ENCODE measurements at regions not wholly inside any gene's neighbourhood (a gene's known extent, or its start where the extent isn't known, plus 50 kb on each side); places are given as distances from the start of the nearest gene placed in this dataset.
"Not testable (repeated sequence)": the region's sequence is repeated elsewhere in the genome, so short reads cannot be mapped to it uniquely, and the experiment has no call there.

GRCh38 chr21:17295997-17296396 is 216.8 kb upstream of the CXADR start:
- DNase-seq (ENCODE audit: low read depth, low spot score), result no peak
- in situ Hi-C loops (cut with HindIII; ENCODE audit: low pct_unique_long_range_greater_than_20kb, low sequenced_read_pairs), result no loop called here

GRCh38 chr21:17299576-17299975 is 213.3 kb upstream of the CXADR start:
- in situ Hi-C loops (cut with HindIII; ENCODE audit: low pct_unique_long_range_greater_than_20kb, low sequenced_read_pairs), result not testable (repeated sequence)

GRCh38 chr21:17327715-17328114 is 185.1 kb upstream of the CXADR start:
- DNase-seq (ENCODE audit: low read depth, low spot score); in situ Hi-C loops (cut with HindIII; ENCODE audit: low pct_unique_long_range_greater_than_20kb, low sequenced_read_pairs): not testable (repeated sequence)

More at GRCh38 chr21:17299576-17299975, 213.3 kb upstream of the CXADR start:
- not testable (repeated sequence) for DNase-seq (ENCODE audit: low read depth, low spot score)

GRCh38 chr21:17334484-17334883 is 178.4 kb upstream of the CXADR start:
- in situ Hi-C loops (cut with HindIII; ENCODE audit: low pct_unique_long_range_greater_than_20kb, low sequenced_read_pairs), result no loop called here
- DNase-seq (ENCODE audit: low read depth, low spot score), result no peak

- no peak for DNase-seq (ENCODE audit: low read depth, low spot score)
- in situ Hi-C loops (cut with HindIII; ENCODE audit: low pct_unique_long_range_greater_than_20kb, low sequenced_read_pairs), result no loop called here
These were observed 172.8 kb upstream of the CXADR start for GRCh38 chr21:17340081-17340480.

GRCh38 chr21:17343055-17343454 is 169.8 kb upstream of the CXADR start:
- DNase-seq (ENCODE audit: low read depth, low spot score), result peak; percentile 30
- in situ Hi-C loops (cut with HindIII; ENCODE audit: low pct_unique_long_range_greater_than_20kb, low sequenced_read_pairs), result no loop called here

- in situ Hi-C loops (cut with HindIII; ENCODE audit: low pct_unique_long_range_greater_than_20kb, low sequenced_read_pairs), result no loop called here
- no peak for DNase-seq (ENCODE audit: low read depth, low spot score)
These were observed 164.5 kb upstream of the CXADR start for GRCh38 chr21:17348357-17348756.

GRCh38 chr21:17348849-17349248 is 164.0 kb upstream of the CXADR start:
- in situ Hi-C loops (cut with HindIII; ENCODE audit: low pct_unique_long_range_greater_than_20kb, low sequenced_read_pairs), result no loop called here
- DNase-seq (ENCODE audit: low read depth, low spot score), result no peak

GRCh38 chr21:17351766-17352165 is 161.1 kb upstream of the CXADR start:
- peak; percentile 17 for DNase-seq (ENCODE audit: low read depth, low spot score)
- in situ Hi-C loops (cut with HindIII; ENCODE audit: low pct_unique_long_range_greater_than_20kb, low sequenced_read_pairs), result no loop called here

- in situ Hi-C loops (cut with HindIII; ENCODE audit: low pct_unique_long_range_greater_than_20kb, low sequenced_read_pairs), result no loop called here
- DNase-seq (ENCODE audit: low read depth, low spot score), result no peak
These were observed 159.7 kb upstream of the CXADR start for GRCh38 chr21:17352996-17353655.

- no peak for DNase-seq (ENCODE audit: low read depth, low spot score)
- in situ Hi-C loops (cut with HindIII; ENCODE audit: low pct_unique_long_range_greater_than_20kb, low sequenced_read_pairs), result no loop called here
These were observed 153.1 kb upstream of the CXADR start for GRCh38 chr21:17359781-17360180.

- in situ Hi-C loops (cut with HindIII; ENCODE audit: low pct_unique_long_range_greater_than_20kb, low sequenced_read_pairs), result no loop called here
- no peak for DNase-seq (ENCODE audit: low read depth, low spot score)
These were observed 144.0 kb upstream of the CXADR start for GRCh38 chr21:17368748-17369363.

- no peak for DNase-seq (ENCODE audit: low read depth, low spot score)
- in situ Hi-C loops (cut with HindIII; ENCODE audit: low pct_unique_long_range_greater_than_20kb, low sequenced_read_pairs), result no loop called here
These were observed 142.6 kb upstream of the CXADR start for GRCh38 chr21:17370263-17370662.

GRCh38 chr21:17370916-17371315 is 141.9 kb upstream of the CXADR start:
- in situ Hi-C loops (cut with HindIII; ENCODE audit: low pct_unique_long_range_greater_than_20kb, low sequenced_read_pairs), result no loop called here
- peak; percentile 3 for DNase-seq (ENCODE audit: low read depth, low spot score)

GRCh38 chr21:17371450-17371849 is 141.4 kb upstream of the CXADR start:
- DNase-seq (ENCODE audit: low read depth, low spot score), result peak; percentile 23
- in situ Hi-C loops (cut with HindIII; ENCODE audit: low pct_unique_long_range_greater_than_20kb, low sequenced_read_pairs), result no loop called here

- in situ Hi-C loops (cut with HindIII; ENCODE audit: low pct_unique_long_range_greater_than_20kb, low sequenced_read_pairs), result no loop called here
- no peak for DNase-seq (ENCODE audit: low read depth, low spot score)
These were observed 140.6 kb upstream of the CXADR start for GRCh38 chr21:17372200-17372599.

- in situ Hi-C loops (cut with HindIII; ENCODE audit: low pct_unique_long_range_greater_than_20kb, low sequenced_read_pairs), result no loop called here
- DNase-seq (ENCODE audit: low read depth, low spot score), result no peak
These were observed 126.3 kb upstream of the CXADR start for GRCh38 chr21:17386498-17386897.

GRCh38 chr21:17387030-17387617 is 125.7 kb upstream of the CXADR start:
- peak; percentile 82 for DNase-seq (ENCODE audit: low read depth, low spot score)
- in situ Hi-C loops (cut with HindIII; ENCODE audit: low pct_unique_long_range_greater_than_20kb, low sequenced_read_pairs), result no loop called here

GRCh38 chr21:17388226-17388625 is 124.6 kb upstream of the CXADR start:
- no peak for DNase-seq (ENCODE audit: low read depth, low spot score)
- in situ Hi-C loops (cut with HindIII; ENCODE audit: low pct_unique_long_range_greater_than_20kb, low sequenced_read_pairs), result no loop called here

All from SK-MEL-5 (cell line).